ENCODE measurements at regions not wholly inside any gene's neighbourhood (a gene's known extent, or its start where the extent isn't known, plus 50 kb on each side); places are given as distances from the start of the nearest gene placed in this dataset.

GRCh38 chr2:120455390-120455789 lies 109.5 kb downstream of the INHBB start:
- no peak overlapping the region for H3K4me3 ChIP-seq
- H4K20me1 ChIP-seq (replicated peaks; ENCODE audit: insufficient read depth), result no peaks in the 10 kb centered on the region
- DNase-seq (ENCODE audit: low spot score) (no peak), ATAC-seq (no peak)
- H3K4me3 Mint-ChIP-seq, result no peak overlapping the region
- peaks cover 2% of the 10 kb centered on the region; the same call in 1 of the 3 replicates for H3K4me1 Mint-ChIP-seq
- peaks cover 15% of the 10 kb centered on the region; the same call in 2 of the 3 replicates for H3K9me3 Mint-ChIP-seq
- peaks cover 23% of the 10 kb centered on the region for H3K27me3 ChIP-seq (ENCODE audit: insufficient read depth)
- no peak overlapping the region for H2AFZ ChIP-seq
- no peaks in the 10 kb centered on the region for H3F3A ChIP-seq (replicated peaks; ENCODE audit: low read depth)
- H3K4me2 ChIP-seq, result no peak overlapping the region
- no peaks in the 10 kb centered on the region for H3K36me3 Mint-ChIP-seq (ENCODE audit: low read depth)
- no peak for TF ChIP-seq CREB1 (CRISPR knock-in tag; IDR thresholded peaks at IDR 0.05; ENCODE audit: low read depth)
- TF ChIP-seq CTCF (conservative IDR thresholded peaks at IDR 0.05; ENCODE audit: low read depth in 2 of 2), result no peak
- no peak for TF ChIP-seq ZNF114 (CRISPR knock-in tag; IDR thresholded peaks at IDR 0.05)
- no peak for TF ChIP-seq NANOG (IDR thresholded peaks at IDR 0.05; ENCODE audit: borderline replicate concordance)
- TF ChIP-seq EZH2phosphoT487 (IDR thresholded peaks at IDR 0.05; ENCODE audit: unreplicated experiment), result no peak
- TF ChIP-seq ETS1 (IDR thresholded peaks at IDR 0.05), result no peak
- TF ChIP-seq EZH2 (IDR thresholded peaks at IDR 0.05; ENCODE audit: low read depth, unreplicated experiment), result no peak
- TF ChIP-seq REST (IDR thresholded peaks at IDR 0.05; ENCODE audit: unreplicated experiment), result no peak
- TF ChIP-seq JUNB (IDR thresholded peaks at IDR 0.05; ENCODE audit: unreplicated experiment), result no peak
- no peak for TF ChIP-seq POLR2AphosphoS5 (IDR thresholded peaks at IDR 0.05; ENCODE audit: low read depth)
- TF ChIP-seq ZNF331 (CRISPR knock-in tag; IDR thresholded peaks at IDR 0.05; ENCODE audit: low read depth), result no peak
- H3K27me3 Mint-ChIP-seq (ENCODE audit: insufficient read depth, low read depth, poor library complexity), result peaks cover 21% of the 10 kb centered on the region
- H3K9me2 ChIP-seq (ENCODE audit: insufficient read depth), result no peaks in the 10 kb centered on the region
- no peak overlapping the region for H3K27ac ChIP-seq (ENCODE audit: low read depth)
- no peak overlapping the region for H3K27ac Mint-ChIP-seq
- no peaks in the 10 kb centered on the region for H3K79me2 ChIP-seq (replicated peaks; ENCODE audit: insufficient read depth)
- H3K36me3 ChIP-seq (ENCODE audit: insufficient read depth), result no peaks in the 10 kb centered on the region
- no peaks in the 10 kb centered on the region; the same call in 1 of the 2 replicates for H3K4me1 ChIP-seq (ENCODE audit: insufficient read depth)
